GM12878 (cell line): ENCODE measurements at regions not wholly inside any gene's neighbourhood (a gene's known extent, or its start where the extent isn't known, plus 50 kb on each side); places are given as distances from the start of the nearest gene placed in this dataset.

Experiments used
- ATAC-seq: fragments of 200-7000 bp; cut with Tn5 transposase; 3 replicates; pipeline ENCODE4 v1.9.1; 2020; ENCODE audit warnings: mild to moderate bottlenecking, moderate library complexity
- BruUV-seq: library from RNA; stranded (reverse); fragments of 400-500 nt; replicated peaks from 2 replicates; lab custom pipeline; 2021; lab: Mats Ljungman, UMichigan
- CTCF ChIA-PET: fragments of 300-600 bp; sonication (Branson Sonifier 250); formaldehyde crosslinking; extraction: SDS; loops from one replicate; lab custom pipeline; 2021; ENCODE audit warnings: inconsistent platforms; lab: Yijun Ruan, JAX
- POLR2A ChIA-PET: fragments of 350-600 bp; formaldehyde crosslinking; extraction: SDS; loops from one replicate; lab custom pipeline; 2021; ENCODE audit warnings: inconsistent platforms; lab: Charles Lee
- RAD21 ChIA-PET: fragments of 300-600 bp; sonication (Branson Sonifier 250); formaldehyde crosslinking; loops from one replicate; lab custom pipeline; 2023; ENCODE audit warnings: antibody characterized with exemption; ENCODE audit not compliant: unreplicated experiment; lab: Charles Lee
- SMC1A ChIA-PET: fragments of 300-600 bp; sonication (Branson Sonifier 250); formaldehyde crosslinking; loops from one replicate; lab custom pipeline; 2023; ENCODE audit not compliant: unreplicated experiment, uncharacterized antibody; lab: Charles Lee
- DNase-seq: peaks from one replicate; pipeline ENCODE4 v3.0.0-alpha.2; 2011; ENCODE audit warnings: low read depth, low spot score
- FAIRE-seq: peaks from 3 replicates; lab custom pipeline; 2011; peaks lifted over from hg19 to GRCh38; lab: Jason Lieb, UNC
- H2AFZ ChIP-seq: 2 replicates; pipeline ENCODE4 v1.6.0; 2011; ENCODE audit warnings: low read depth, low read length, control low read depth; ENCODE audit not compliant: control insufficient read depth
- H3K27ac ChIP-seq: 2 replicates; pipeline ENCODE4 v1.5.1; 2011; ENCODE audit warnings: control low read depth; ENCODE audit not compliant: control insufficient read depth, insufficient read depth
- H3K27me3 ChIP-seq, 2 experiments: replicated peaks in 1 of 2; 2 replicates each; pipeline versions ENCODE4 v1.6.0 to v1.6.1; 2011; ENCODE audit warnings: low read length in 1 of 2; ENCODE audit not compliant: control insufficient read depth in 2 of 2, insufficient read depth in 2 of 2
- H3K36me3 ChIP-seq, 2 experiments: 2 replicates each; pipeline ENCODE4 v1.5.1; 2011; ENCODE audit warnings: low read length in 1 of 2; ENCODE audit not compliant: control insufficient read depth in 2 of 2, insufficient read depth in 2 of 2
- H3K4me1 ChIP-seq: 2 replicates; pipeline ENCODE4 v1.6.1; 2011; ENCODE audit warnings: mild to moderate bottlenecking, low read length, moderate library complexity, mixed read lengths; ENCODE audit not compliant: control insufficient read depth, insufficient read depth
- H3K4me2 ChIP-seq: 2 replicates; pipeline ENCODE4 v1.6.0; 2011; ENCODE audit warnings: control low read depth; ENCODE audit not compliant: control insufficient read depth, insufficient read depth
- H3K4me3 ChIP-seq: fragments of 200-600 bp; sonication (generic); 2 replicates; pipeline ENCODE4 v1.5.1; 2016
- H3K79me2 ChIP-seq: 2 replicates; pipeline ENCODE4 v1.6.0; 2011; ENCODE audit warnings: low read length; ENCODE audit not compliant: control insufficient read depth, insufficient read depth
- H3K9ac ChIP-seq: 2 replicates; pipeline ENCODE4 v1.8.0; 2011; ENCODE audit warnings: low read length, control low read depth, mixed read lengths; ENCODE audit not compliant: control insufficient read depth, insufficient read depth
- H3K9me3 ChIP-seq: replicated peaks from 3 replicates; pipeline ENCODE4 v1.5.1; 2011; ENCODE audit warnings: mild to moderate bottlenecking, low read length; ENCODE audit not compliant: control insufficient read depth, insufficient read depth
- H4K20me1 ChIP-seq: 2 replicates; pipeline ENCODE4 v1.6.0; 2011; ENCODE audit not compliant: control insufficient read depth, insufficient read depth
- BHLHE40 ChIP-seq, 2 experiments: fragments of 450-650 bp in 1 of 2; IDR thresholded peaks; 2 replicates each; pipeline ENCODE4 v1.6.1; 2011 to 2017; ENCODE audit warnings: low read depth in 2 of 2, borderline replicate concordance in 1 of 2, improper control_type of control experiment in 1 of 2, low read length in 1 of 2, mild to moderate bottlenecking in 1 of 2
- CBFB ChIP-seq: IDR thresholded peaks from 2 replicates; pipeline ENCODE4 v1.6.1; 2016; ENCODE audit warnings: antibody characterized with exemption, low read depth
- ESRRA ChIP-seq: IDR thresholded peaks from 2 replicates; pipeline ENCODE4 v1.6.1; 2012; ENCODE audit warnings: mild to moderate bottlenecking, low read length, improper control_type of control experiment
- IRF3 ChIP-seq: fragments of 450-650 bp; IDR thresholded peaks from 2 replicates; pipeline ENCODE4 v1.6.1; 2014; ENCODE audit warnings: mild to moderate bottlenecking
- MTA2 ChIP-seq: fragments of 450-650 bp; IDR thresholded peaks from 2 replicates; pipeline ENCODE4 v1.6.1; 2016; ENCODE audit warnings: low read depth, mild to moderate bottlenecking, moderate library complexity
- NFYB ChIP-seq: IDR thresholded peaks from 2 replicates; pipeline ENCODE4 v1.6.1; 2011; ENCODE audit warnings: low read depth, mild to moderate bottlenecking, low read length, improper control_type of control experiment, moderate library complexity; ENCODE audit not compliant: insufficient read depth
- NKRF ChIP-seq: fragments of 450-650 bp; conservative IDR thresholded peaks from 2 replicates; pipeline ENCODE4 v1.6.1; 2017; ENCODE audit warnings: mild to moderate bottlenecking, moderate library complexity
- RAD21 ChIP-seq: IDR thresholded peaks from 2 replicates; pipeline ENCODE4 v1.6.1; 2011; ENCODE audit warnings: mild to moderate bottlenecking, low read depth, low read length, moderate library complexity; ENCODE audit not compliant: insufficient read depth
- RFX5 ChIP-seq: IDR thresholded peaks from 2 replicates; pipeline ENCODE4 v1.6.1; 2011; ENCODE audit warnings: low read depth, low read length, improper control_type of control experiment
- TAF1 ChIP-seq: IDR thresholded peaks from 2 replicates; pipeline ENCODE4 v1.6.1; 2011; ENCODE audit warnings: mild to moderate bottlenecking, low read depth, low read length, borderline replicate concordance
- ZNF24 ChIP-seq: fragments of 450-650 bp; IDR thresholded peaks from 2 replicates; pipeline ENCODE4 v1.6.1; 2017; ENCODE audit warnings: antibody characterized with exemption, mild to moderate bottlenecking
- WGBS: methylation state at CpG from one replicate; pipeline ENCODE4 v1.1.6; 2016; ENCODE audit warnings: low lambda C conversion rate; ENCODE audit not compliant: insufficient replicate concordance, insufficient coverage; ENCODE audit errors: missing lambda C conversion rate; 5-methylcytosine and 5-hydroxymethylcytosine counted together
- in situ Hi-C: fragments of 300-500 bp; cut with MboI; formaldehyde crosslinking; loops from 9 replicates; pipeline ENCODE4 v1.14.3; 2018; ENCODE audit warnings: mixed read lengths
- intact Hi-C: fragments of 100-400 bp; cut with micrococcal nuclease; formaldehyde crosslinking; loops from one replicate; pipeline ENCODE4 v1.14.2; 2022; ENCODE audit not compliant: unreplicated experiment

GRCh38 chr16:77652399-77652798 is 69.9 kb upstream of the NUDT7 start:
- intact Hi-C loops (no loop called here), in situ Hi-C loops (no loop called here)
- Histone ChIP-seq H3K27me3 (no peaks in the 10 kb centered on the region), H3K36me3 (no peaks in the 10 kb centered on the region), H3K27ac (no peak overlapping the region), H3K79me2 (no peaks in the 10 kb centered on the region), H3K4me2 (no peak overlapping the region), H3K9me3 (no peaks in the 10 kb centered on the region), H4K20me1 (no peaks in the 10 kb centered on the region), H3K9ac (no peak overlapping the region), H2AFZ (no peak overlapping the region), H3K4me3 (no peak overlapping the region), H3K4me1 (no peaks in the 10 kb centered on the region)
- CTCF ChIA-PET: no interaction called here
- WGBS: 49% methylated on average over 4 of the region's 4 CpGs
- RAD21 ChIA-PET: no interaction called here
- SMC1A ChIA-PET: no interaction called here
- no peak for FAIRE-seq
- no peak for DNase-seq
- BruUV-seq: no TSS peak
- TF ChIP-seq TAF1 (no peak), ESRRA (no peak), RAD21 (no peak), ZNF24 (no peak), CBFB (no peak), NKRF (no peak), NFYB (no peak), MTA2 (no peak), IRF3 (no peak), BHLHE40 (IDR thresholded peaks at IDR 0.05; ENCODE audit: borderline replicate concordance in 1 of 2, low read depth in 2 of 2, low read length in 1 of 2) (no peak), RFX5 (no peak)
- POLR2A ChIA-PET: no interaction called here
- ATAC-seq: no peak
